GM08714 (cell line): ENCODE measurements at regions not wholly inside any gene's neighbourhood (a gene's known extent, or its start where the extent isn't known, plus 50 kb on each side); places are given as distances from the start of the nearest gene placed in this dataset.

Experiments used
- H3K4me3 ChIP-seq: fragments of 200-500 bp; sonication (Bioruptor generic); 2 replicates; pipeline ENCODE4 v1.5.1; 2014; ENCODE audit warnings: mild to moderate bottlenecking, low read length, inconsistent platforms
- ZNF274 ChIP-seq: IDR thresholded peaks from 2 replicates; pipeline ENCODE4 v1.6.1; 2012; ENCODE audit warnings: mild to moderate bottlenecking, low read depth, low read length

GRCh38 chr3:17891139-17891856 lies 148.9 kb upstream of the TBC1D5 start:
- TF ChIP-seq ZNF274: no peak
- H3K4me3 ChIP-seq: no peak overlapping the region

GRCh38 chr3:17885986-17886385 lies 143.6 kb upstream of the TBC1D5 start:
- no peak overlapping the region for H3K4me3 ChIP-seq
- TF ChIP-seq ZNF274: no peak

GRCh38 chr3:17882981-17883380 lies 140.6 kb upstream of the TBC1D5 start:
- no peak overlapping the region for H3K4me3 ChIP-seq
- TF ChIP-seq ZNF274: no peak

GRCh38 chr3:17877299-17877698 lies 134.9 kb upstream of the TBC1D5 start:
- TF ChIP-seq ZNF274: no peak

GRCh38 chr3:17874636-17875035 lies 132.2 kb upstream of the TBC1D5 start:
- TF ChIP-seq ZNF274: no peak
- H3K4me3 ChIP-seq: no peak overlapping the region

More at GRCh38 chr3:17877299-17877698, 134.9 kb upstream of the TBC1D5 start:
- H3K4me3 ChIP-seq: no peak overlapping the region

- TF ChIP-seq ZNF274: no peak
- no peak overlapping the region for H3K4me3 ChIP-seq
These were observed 130.0 kb upstream of the TBC1D5 start for GRCh38 chr3:17872457-17872856.

GRCh38 chr3:17865631-17866030 lies 123.2 kb upstream of the TBC1D5 start:
- no peak for TF ChIP-seq ZNF274
- H3K4me3 ChIP-seq: no peak overlapping the region

- no peak for TF ChIP-seq ZNF274
- H3K4me3 ChIP-seq: peak overlapping the region; percentile 39; the same call in 1 of the 2 replicates
These were observed 119.0 kb upstream of the TBC1D5 start for GRCh38 chr3:17861476-17861875.

GRCh38 chr3:17860840-17861471 lies 118.5 kb upstream of the TBC1D5 start:
- H3K4me3 ChIP-seq: peak overlapping the region; percentile 39; the same call in 1 of the 2 replicates

- no peak overlapping the region for H3K4me3 ChIP-seq
These were observed 109.8 kb upstream of the TBC1D5 start for GRCh38 chr3:17852217-17852616.

GRCh38 chr3:17850448-17850847 lies 108.0 kb upstream of the TBC1D5 start:
- TF ChIP-seq ZNF274: no peak
- H3K4me3 ChIP-seq: no peak overlapping the region

More at GRCh38 chr3:17852217-17852616, 109.8 kb upstream of the TBC1D5 start:
- TF ChIP-seq ZNF274: no peak

- no peak for TF ChIP-seq ZNF274
- no peak overlapping the region for H3K4me3 ChIP-seq
These were observed 105.7 kb upstream of the TBC1D5 start for GRCh38 chr3:17848102-17848501.

GRCh38 chr3:17847156-17847555 lies 104.7 kb upstream of the TBC1D5 start:
- no peak overlapping the region for H3K4me3 ChIP-seq
- TF ChIP-seq ZNF274: no peak

- H3K4me3 ChIP-seq: no peak overlapping the region
- no peak for TF ChIP-seq ZNF274
These were observed 104.0 kb upstream of the TBC1D5 start for GRCh38 chr3:17846466-17846865.

GRCh38 chr3:17845026-17845812 lies 102.8 kb upstream of the TBC1D5 start:
- TF ChIP-seq ZNF274: no peak
- no peak overlapping the region for H3K4me3 ChIP-seq
